HG03097 (cell line): ENCODE measurements at regions not wholly inside any gene's neighbourhood (a gene's known extent, or its start where the extent isn't known, plus 50 kb on each side); places are given as distances from the start of the nearest gene placed in this dataset.

Experiments
- ATAC-seq: cut with Tn5 transposase; IDR thresholded peaks from one replicate; pipeline ENCODE4 v1.9.1; 2021; ENCODE audit not compliant: unreplicated experiment, low FRiP score

GRCh38 chr4:74638689-74639088 lies 155.6 kb downstream of the BTC start:
- no peak for ATAC-seq

GRCh38 chr4:74640111-74640903 lies 154.0 kb downstream of the BTC start:
- ATAC-seq: no peak

GRCh38 chr4:74642006-74642405 lies 152.3 kb downstream of the BTC start:
- ATAC-seq: no peak

GRCh38 chr4:74649193-74649592 lies 145.1 kb downstream of the BTC start:
- no peak for ATAC-seq

- no peak for ATAC-seq
Measured at GRCh38 chr4:74651198-74651597, 143.1 kb downstream of the BTC start.

GRCh38 chr4:74653331-74654229 lies 140.7 kb downstream of the BTC start:
- ATAC-seq: no peak

- ATAC-seq: no peak
Measured at GRCh38 chr4:74654230-74654681, 140.1 kb downstream of the BTC start.

GRCh38 chr4:74656596-74656995 lies 137.7 kb downstream of the BTC start:
- ATAC-seq: no peak

GRCh38 chr4:74658116-74658515 lies 136.2 kb downstream of the BTC start:
- no peak for ATAC-seq

GRCh38 chr4:74659576-74660411 lies 134.5 kb downstream of the BTC start:
- no peak for ATAC-seq

GRCh38 chr4:74660866-74661265 lies 133.5 kb downstream of the BTC start:
- no peak for ATAC-seq

- no peak for ATAC-seq
Measured at GRCh38 chr4:74661427-74662201, 132.7 kb downstream of the BTC start.

- ATAC-seq: no peak
Measured at GRCh38 chr4:74663631-74664030, 130.7 kb downstream of the BTC start.

- no peak for ATAC-seq
Measured at GRCh38 chr4:74665346-74665745, 129.0 kb downstream of the BTC start.

- ATAC-seq: no peak
Measured at GRCh38 chr4:74665876-74666275, 128.4 kb downstream of the BTC start.

- no peak for ATAC-seq
Measured at GRCh38 chr4:74667438-74667837, 126.9 kb downstream of the BTC start.

GRCh38 chr4:74667944-74668343 lies 126.4 kb downstream of the BTC start:
- no peak for ATAC-seq

- ATAC-seq: no peak
Measured at GRCh38 chr4:74669702-74670101, 124.6 kb downstream of the BTC start.

GRCh38 chr4:74670583-74670982 lies 123.7 kb downstream of the BTC start:
- no peak for ATAC-seq

- no peak for ATAC-seq
Measured at GRCh38 chr4:74671080-74671698, 123.1 kb downstream of the BTC start.
